22Rv1 (cell line): ENCODE measurements at regions not wholly inside any gene's neighbourhood (a gene's known extent, or its start where the extent isn't known, plus 50 kb on each side); places are given as distances from the start of the nearest gene placed in this dataset.

ENCODE experiments used
- ZFX ChIP-seq: fragments of 450-650 bp; IDR thresholded peaks from 2 replicates; pipeline ENCODE4 v1.6.1; 2017; ENCODE audit warnings: antibody characterized with exemption, borderline replicate concordance
- TF ChIP-seq, protein P1 (sequence below): fragments of 450-650 bp; IDR thresholded peaks from 2 replicates; pipeline ENCODE4 v1.5.1; 2017; ENCODE audit warnings: mild to moderate bottlenecking

DNA sequence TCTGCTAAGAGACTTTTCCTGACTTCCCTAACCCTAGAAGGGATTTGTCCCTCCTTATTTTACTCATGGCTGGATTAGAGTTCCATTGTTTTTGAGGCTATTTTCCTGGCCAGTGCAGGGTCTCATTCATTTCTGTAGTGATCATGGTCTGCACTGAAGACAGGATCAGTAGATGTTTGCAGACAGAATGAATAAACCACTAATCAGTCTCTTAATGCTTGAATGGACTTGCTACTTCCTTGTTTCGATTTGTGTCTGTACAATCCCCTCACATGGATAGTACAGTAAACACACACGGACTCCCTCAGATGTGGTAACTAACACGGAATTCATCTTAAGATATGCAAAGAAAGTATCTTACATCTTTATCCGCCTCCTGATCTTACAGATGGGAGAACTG lies 102.6 kb upstream of the PRB2 start:
- TF ChIP-seq, protein P1, sequence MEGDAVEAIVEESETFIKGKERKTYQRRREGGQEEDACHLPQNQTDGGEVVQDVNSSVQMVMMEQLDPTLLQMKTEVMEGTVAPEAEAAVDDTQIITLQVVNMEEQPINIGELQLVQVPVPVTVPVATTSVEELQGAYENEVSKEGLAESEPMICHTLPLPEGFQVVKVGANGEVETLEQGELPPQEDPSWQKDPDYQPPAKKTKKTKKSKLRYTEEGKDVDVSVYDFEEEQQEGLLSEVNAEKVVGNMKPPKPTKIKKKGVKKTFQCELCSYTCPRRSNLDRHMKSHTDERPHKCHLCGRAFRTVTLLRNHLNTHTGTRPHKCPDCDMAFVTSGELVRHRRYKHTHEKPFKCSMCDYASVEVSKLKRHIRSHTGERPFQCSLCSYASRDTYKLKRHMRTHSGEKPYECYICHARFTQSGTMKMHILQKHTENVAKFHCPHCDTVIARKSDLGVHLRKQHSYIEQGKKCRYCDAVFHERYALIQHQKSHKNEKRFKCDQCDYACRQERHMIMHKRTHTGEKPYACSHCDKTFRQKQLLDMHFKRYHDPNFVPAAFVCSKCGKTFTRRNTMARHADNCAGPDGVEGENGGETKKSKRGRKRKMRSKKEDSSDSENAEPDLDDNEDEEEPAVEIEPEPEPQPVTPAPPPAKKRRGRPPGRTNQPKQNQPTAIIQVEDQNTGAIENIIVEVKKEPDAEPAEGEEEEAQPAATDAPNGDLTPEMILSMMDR: no peak
- TF ChIP-seq ZFX: no peak
